DOHH2 (cell line): ENCODE measurements at regions not wholly inside any gene's neighbourhood (a gene's known extent, or its start where the extent isn't known, plus 50 kb on each side); places are given as distances from the start of the nearest gene placed in this dataset.

Experiments
- H3F3A ChIP-seq: fragments of 200-600 bp; sonication (generic), shearing (Covaris generic); 2 replicates; pipeline ENCODE4 v1.6.0; 2016; ENCODE audit warnings: antibody characterized with exemption, mild to moderate bottlenecking; ENCODE audit not compliant: control insufficient read depth, insufficient read depth
- H3K27ac ChIP-seq: fragments of 200-600 bp; sonication (generic); 2 replicates; pipeline ENCODE4 v1.5.1; 2014; ENCODE audit warnings: low read depth, mild to moderate bottlenecking, low read length, moderate library complexity
- H3K27me3 ChIP-seq: fragments of 200-600 bp; sonication (generic); 2 replicates; pipeline ENCODE4 v1.6.1; 2014; ENCODE audit warnings: mild to moderate bottlenecking, low read length, mixed read lengths; ENCODE audit not compliant: control insufficient read depth
- H3K36me3 ChIP-seq: fragments of 200-600 bp; sonication (generic); 2 replicates; pipeline ENCODE4 v1.6.1; 2014; ENCODE audit warnings: mild to moderate bottlenecking, low read length, moderate library complexity, mixed read lengths; ENCODE audit not compliant: control insufficient read depth
- H3K4me1 ChIP-seq: fragments of 200-600 bp; sonication (generic); 2 replicates; pipeline ENCODE4 v1.6.1; 2014; ENCODE audit warnings: mild to moderate bottlenecking, low read length, mixed read lengths; ENCODE audit not compliant: control insufficient read depth
- H3K4me2 ChIP-seq: fragments of 200-600 bp; sonication (generic); 2 replicates; pipeline ENCODE4 v1.6.0; 2014; ENCODE audit warnings: mild to moderate bottlenecking, low read length, moderate library complexity
- H3K4me3 ChIP-seq: fragments of 200-600 bp; sonication (generic); 2 replicates; pipeline ENCODE4 v1.5.1; 2014; ENCODE audit warnings: mild to moderate bottlenecking, low read length, mixed read lengths
- H3K79me2 ChIP-seq: fragments of 200-600 bp; sonication (generic); 2 replicates; pipeline ENCODE4 v1.6.1; 2014; ENCODE audit warnings: mild to moderate bottlenecking, low read length, mixed read lengths; ENCODE audit not compliant: control insufficient read depth
- H3K9me2 ChIP-seq: fragments of 200-600 bp; sonication (generic); replicated peaks from 2 replicates; pipeline ENCODE4 v1.6.1; 2014; ENCODE audit warnings: mild to moderate bottlenecking, low read length, mixed read lengths; ENCODE audit not compliant: control insufficient read depth
- H3K9me3 ChIP-seq: fragments of 200-600 bp; sonication (generic); 2 replicates; pipeline ENCODE4 v1.6.1; 2014; ENCODE audit warnings: antibody characterized with exemption, low read length, mixed read lengths; ENCODE audit not compliant: control insufficient read depth, insufficient read depth
- H4K20me1 ChIP-seq: fragments of 200-600 bp; sonication (generic); 2 replicates; pipeline ENCODE4 v1.6.0; 2014; ENCODE audit warnings: low read depth, mild to moderate bottlenecking, antibody characterized with exemption, low read length, moderate library complexity; ENCODE audit not compliant: control insufficient read depth, insufficient read depth
- EZH2phosphoT487 ChIP-seq: fragments of 200-600 bp; sonication (generic); IDR thresholded peaks from 2 replicates; pipeline ENCODE4 v1.6.1; 2017; ENCODE audit warnings: borderline replicate concordance, mild to moderate bottlenecking, antibody characterized with exemption, low read length, moderate library complexity, mixed read lengths
- TF ChIP-seq, protein P1 (sequence below): fragments of 200-600 bp; sonication (generic); IDR thresholded peaks from one replicate; pipeline ENCODE4 v1.5.1; 2014; ENCODE audit warnings: antibody characterized with exemption, mild to moderate bottlenecking, low read depth, low read length; ENCODE audit not compliant: poor library complexity, severe bottlenecking

GRCh38 chr18:61282926-61283325, 50.3 kb upstream of the CDH20 start:
- no peak for TF ChIP-seq EZH2phosphoT487
- TF ChIP-seq, protein P1, sequence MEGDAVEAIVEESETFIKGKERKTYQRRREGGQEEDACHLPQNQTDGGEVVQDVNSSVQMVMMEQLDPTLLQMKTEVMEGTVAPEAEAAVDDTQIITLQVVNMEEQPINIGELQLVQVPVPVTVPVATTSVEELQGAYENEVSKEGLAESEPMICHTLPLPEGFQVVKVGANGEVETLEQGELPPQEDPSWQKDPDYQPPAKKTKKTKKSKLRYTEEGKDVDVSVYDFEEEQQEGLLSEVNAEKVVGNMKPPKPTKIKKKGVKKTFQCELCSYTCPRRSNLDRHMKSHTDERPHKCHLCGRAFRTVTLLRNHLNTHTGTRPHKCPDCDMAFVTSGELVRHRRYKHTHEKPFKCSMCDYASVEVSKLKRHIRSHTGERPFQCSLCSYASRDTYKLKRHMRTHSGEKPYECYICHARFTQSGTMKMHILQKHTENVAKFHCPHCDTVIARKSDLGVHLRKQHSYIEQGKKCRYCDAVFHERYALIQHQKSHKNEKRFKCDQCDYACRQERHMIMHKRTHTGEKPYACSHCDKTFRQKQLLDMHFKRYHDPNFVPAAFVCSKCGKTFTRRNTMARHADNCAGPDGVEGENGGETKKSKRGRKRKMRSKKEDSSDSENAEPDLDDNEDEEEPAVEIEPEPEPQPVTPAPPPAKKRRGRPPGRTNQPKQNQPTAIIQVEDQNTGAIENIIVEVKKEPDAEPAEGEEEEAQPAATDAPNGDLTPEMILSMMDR = no peak
- Histone ChIP-seq H3K27me3 (no peaks in the 10 kb centered on the region), H3K27ac (no peak overlapping the region), H4K20me1 (no peaks in the 10 kb centered on the region), H3F3A (no peaks in the 10 kb centered on the region), H3K4me3 (no peak overlapping the region), H3K36me3 (no peaks in the 10 kb centered on the region), H3K79me2 (no peaks in the 10 kb centered on the region), H3K9me2 (no peaks in the 10 kb centered on the region), H3K9me3 (no peaks in the 10 kb centered on the region), H3K4me2 (no peak overlapping the region), H3K4me1 (no peaks in the 10 kb centered on the region)
